Suprapubic skin (tissue), 4 donors: ENCODE measurements at regions not wholly inside any gene's neighbourhood (a gene's known extent, or its start where the extent isn't known, plus 50 kb on each side); places are given as distances from the start of the nearest gene placed in this dataset.

Source experiments
- DNase-seq, 2 donors: peaks; one replicate each; pipeline ENCODE4 v3.0.0-alpha.2; 2019; ENCODE audit warnings: low spot score in 2 of 2
- H3K27ac ChIP-seq: fragments of 200-600 bp; sonication (generic); one replicate; pipeline ENCODE4 v1.5.1; 2019
- H3K27me3 ChIP-seq: fragments of 200-600 bp; sonication (generic); one replicate; pipeline ENCODE4 v1.5.1; 2019
- H3K36me3 ChIP-seq: fragments of 200-600 bp; sonication (generic); one replicate; pipeline ENCODE4 v1.5.1; 2019
- H3K4me1 ChIP-seq: fragments of 200-600 bp; sonication (generic); one replicate; pipeline ENCODE4 v1.5.1; 2019
- H3K4me3 ChIP-seq: fragments of 200-600 bp; sonication (generic); one replicate; pipeline ENCODE4 v1.5.1; 2019; ENCODE audit warnings: mild to moderate bottlenecking
- H3K9me3 ChIP-seq: fragments of 200-600 bp; sonication (generic); one replicate; pipeline ENCODE4 v1.5.1; 2019
- EP300 ChIP-seq: sonication (generic); formaldehyde crosslinking; IDR thresholded peaks from one replicate; pipeline ENCODE4 v1.6.1; 2017; ENCODE audit warnings: antibody characterized with exemption
- POLR2A ChIP-seq, 2 donors: fragments of 450-650 bp; IDR thresholded peaks; one replicate each; pipeline ENCODE4 v1.6.1; 2017; ENCODE audit warnings: antibody characterized with exemption in 2 of 2, mild to moderate bottlenecking in 2 of 2, moderate library complexity in 2 of 2
- POLR2AphosphoS5 ChIP-seq, 3 donors: sonication (generic); formaldehyde crosslinking; IDR thresholded peaks; one replicate each; pipeline ENCODE4 v1.6.1; 2017; ENCODE audit warnings: antibody characterized with exemption in 3 of 3
- WGBS: methylation state at CpG from one replicate; pipeline ENCODE4 v1.1.5; 2018; 5-methylcytosine and 5-hydroxymethylcytosine counted together
- TF ChIP-seq, protein P1 (sequence below), 2 donors: fragments of 200-600 bp in 1 of 2; fragments of 450-650 bp in 1 of 2; sonication (generic) in 1 of 2; IDR thresholded peaks; one replicate each; pipeline ENCODE4 v1.5.1; 2016 to 2019; ENCODE audit warnings: antibody characterized with exemption in 2 of 2, mild to moderate bottlenecking in 1 of 2, moderate library complexity in 1 of 2

DNA sequence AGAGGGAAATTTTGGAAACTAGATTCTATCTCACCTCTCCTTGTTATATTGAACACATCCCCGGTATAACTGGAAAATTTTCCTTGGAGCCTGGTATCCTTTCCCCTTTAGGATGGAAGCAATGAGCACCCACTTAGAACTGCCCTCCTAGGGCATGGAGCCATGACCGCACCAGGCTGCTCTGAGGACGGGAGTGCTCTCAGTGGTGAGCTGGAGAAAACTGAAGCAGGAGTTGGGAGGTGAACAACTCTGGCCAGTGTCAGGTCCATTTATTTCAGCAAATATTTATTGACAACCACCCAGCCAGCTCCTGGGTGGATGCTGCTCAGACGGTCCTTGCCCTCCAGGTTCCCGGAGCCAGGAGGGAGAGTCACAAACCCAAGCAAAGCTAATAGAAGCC is 278.1 kb downstream of the WDR11 start:
- H3K4me3 ChIP-seq: no peak overlapping the region
- H3K27ac ChIP-seq: no peak overlapping the region
- no peaks in the 10 kb centered on the region for H3K27me3 ChIP-seq
- TF ChIP-seq POLR2AphosphoS5 (IDR thresholded peaks at IDR 0.05): no peak
- TF ChIP-seq, protein P1, sequence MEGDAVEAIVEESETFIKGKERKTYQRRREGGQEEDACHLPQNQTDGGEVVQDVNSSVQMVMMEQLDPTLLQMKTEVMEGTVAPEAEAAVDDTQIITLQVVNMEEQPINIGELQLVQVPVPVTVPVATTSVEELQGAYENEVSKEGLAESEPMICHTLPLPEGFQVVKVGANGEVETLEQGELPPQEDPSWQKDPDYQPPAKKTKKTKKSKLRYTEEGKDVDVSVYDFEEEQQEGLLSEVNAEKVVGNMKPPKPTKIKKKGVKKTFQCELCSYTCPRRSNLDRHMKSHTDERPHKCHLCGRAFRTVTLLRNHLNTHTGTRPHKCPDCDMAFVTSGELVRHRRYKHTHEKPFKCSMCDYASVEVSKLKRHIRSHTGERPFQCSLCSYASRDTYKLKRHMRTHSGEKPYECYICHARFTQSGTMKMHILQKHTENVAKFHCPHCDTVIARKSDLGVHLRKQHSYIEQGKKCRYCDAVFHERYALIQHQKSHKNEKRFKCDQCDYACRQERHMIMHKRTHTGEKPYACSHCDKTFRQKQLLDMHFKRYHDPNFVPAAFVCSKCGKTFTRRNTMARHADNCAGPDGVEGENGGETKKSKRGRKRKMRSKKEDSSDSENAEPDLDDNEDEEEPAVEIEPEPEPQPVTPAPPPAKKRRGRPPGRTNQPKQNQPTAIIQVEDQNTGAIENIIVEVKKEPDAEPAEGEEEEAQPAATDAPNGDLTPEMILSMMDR (IDR thresholded peaks at IDR 0.05): no peak
- no peak for TF ChIP-seq POLR2A (IDR thresholded peaks at IDR 0.05)
- TF ChIP-seq EP300: no peak
- no peak for DNase-seq
- H3K9me3 ChIP-seq: no peaks in the 10 kb centered on the region
- H3K36me3 ChIP-seq: no peaks in the 10 kb centered on the region
- H3K4me1 ChIP-seq: no peaks in the 10 kb centered on the region
- WGBS: 86% methylated on average over 5 of the region's 5 CpGs

DNA sequence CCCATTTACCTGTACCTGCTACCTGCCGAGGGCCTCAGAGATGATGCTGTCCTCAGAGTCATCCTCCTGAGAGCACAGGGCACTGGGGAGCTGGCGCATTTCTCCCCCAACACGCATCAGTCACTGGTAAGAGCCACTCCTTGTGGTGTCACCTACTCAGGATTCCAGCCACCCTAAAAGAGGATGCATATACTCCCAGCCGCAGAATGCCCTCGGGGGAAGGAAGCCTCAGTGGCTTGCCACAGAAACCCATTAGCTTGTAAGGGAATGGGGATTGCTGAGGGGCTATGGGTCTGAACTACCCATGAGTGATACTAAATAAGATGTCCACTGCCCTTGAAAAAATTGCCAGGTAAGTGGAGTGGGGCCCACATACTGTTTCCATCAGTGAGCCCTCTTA is 279.2 kb downstream of the WDR11 start:
- no peaks in the 10 kb centered on the region for H3K27me3 ChIP-seq
- H3K27ac ChIP-seq: no peak overlapping the region
- H3K4me3 ChIP-seq: no peak overlapping the region
- no peaks in the 10 kb centered on the region for H3K9me3 ChIP-seq
- TF ChIP-seq, protein P1 (IDR thresholded peaks at IDR 0.05): no peak
- TF ChIP-seq EP300: no peak
- TF ChIP-seq POLR2A (IDR thresholded peaks at IDR 0.05): no peak
- no peak for TF ChIP-seq POLR2AphosphoS5 (IDR thresholded peaks at IDR 0.05)
- no peaks in the 10 kb centered on the region for H3K36me3 ChIP-seq
- no peak for DNase-seq
- WGBS: 93% methylated on average over 2 of the region's 5 CpGs
- H3K4me1 ChIP-seq: no peaks in the 10 kb centered on the region

DNA sequence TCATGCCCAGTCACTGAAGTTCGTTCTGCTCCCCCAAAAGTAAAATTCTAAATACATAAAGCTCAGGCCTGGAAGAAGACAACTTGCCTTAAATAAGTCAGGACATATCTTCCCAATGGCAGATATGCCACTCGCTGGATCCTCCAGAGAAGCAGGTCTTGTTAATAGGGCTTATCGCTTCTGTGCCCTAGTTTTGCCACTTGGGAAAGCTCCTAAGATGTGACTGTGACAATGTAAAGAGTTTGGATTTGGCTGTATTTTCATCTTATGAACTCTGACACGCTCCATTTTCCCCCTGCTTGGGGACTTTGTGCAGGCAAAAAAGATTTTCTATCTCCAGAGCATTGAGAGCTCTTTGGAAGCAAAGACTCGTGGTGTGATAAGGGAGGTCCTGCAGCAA is 279.9 kb downstream of the WDR11 start:
- 78% methylated on average over 5 of the region's 5 CpGs for WGBS
- H3K4me3 ChIP-seq: no peak overlapping the region

DNA sequence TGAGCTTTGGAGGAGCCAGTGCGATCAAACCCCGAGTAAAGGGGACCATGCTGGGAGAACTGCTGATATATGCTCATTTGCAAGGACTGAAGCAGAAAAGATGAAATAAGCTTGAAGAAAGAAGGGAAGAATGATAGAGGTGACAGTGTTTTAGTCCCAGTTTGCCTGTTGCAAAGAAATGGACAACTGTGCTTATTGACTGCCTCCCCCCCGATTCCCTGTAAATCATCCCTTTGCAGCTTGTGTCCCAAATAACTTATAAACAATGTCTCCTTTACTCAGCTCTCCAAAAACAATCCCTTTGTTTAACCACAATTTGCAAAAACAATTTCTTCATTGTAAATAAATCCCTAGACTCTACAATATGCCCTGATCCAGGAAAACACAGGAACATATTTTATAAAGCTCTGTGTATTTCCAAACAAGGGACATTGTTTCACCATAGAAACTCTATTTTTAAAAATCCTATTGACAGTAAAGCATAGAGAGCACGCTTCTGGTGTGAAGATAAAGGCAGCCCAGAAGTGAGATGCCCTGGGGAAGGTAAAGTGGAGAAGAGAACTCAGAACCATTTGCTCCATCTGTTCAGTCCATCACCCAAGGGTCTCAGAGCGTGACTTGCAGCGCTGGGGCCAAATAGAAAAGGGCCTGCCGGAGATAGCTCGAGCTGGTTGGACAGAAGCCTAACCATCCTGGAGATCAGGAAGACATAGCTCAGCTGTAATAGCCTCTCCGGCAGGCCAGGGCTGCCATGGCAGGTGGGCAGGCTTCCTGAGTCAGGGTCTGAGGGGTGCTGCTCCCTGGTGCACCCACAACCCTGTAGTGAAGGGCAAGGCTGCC is 280.5 kb downstream of the WDR11 start:
- no peak for DNase-seq
- Histone ChIP-seq H3K4me1 (no peaks in the 10 kb centered on the region), H3K27me3 (no peaks in the 10 kb centered on the region), H3K27ac (no peak overlapping the region), H3K4me3 (no peak overlapping the region), H3K36me3 (no peaks in the 10 kb centered on the region), H3K9me3 (no peaks in the 10 kb centered on the region)
- TF ChIP-seq EP300 (no peak), POLR2A (IDR thresholded peaks at IDR 0.05) (no peak), POLR2AphosphoS5 (IDR thresholded peaks at IDR 0.05) (no peak)
- TF ChIP-seq, protein P1 (IDR thresholded peaks at IDR 0.05): no peak
- 85% methylated on average over 9 of the region's 9 CpGs for WGBS

More for the DNA sequence above, 279.9 kb downstream of the WDR11 start:
- TF ChIP-seq, protein P1 (IDR thresholded peaks at IDR 0.05): no peak
- TF ChIP-seq POLR2AphosphoS5 (IDR thresholded peaks at IDR 0.05): no peak
- DNase-seq: no peak
- Histone ChIP-seq H3K27me3 (no peaks in the 10 kb centered on the region), H3K36me3 (no peaks in the 10 kb centered on the region), H3K9me3 (no peaks in the 10 kb centered on the region), H3K27ac (no peak overlapping the region), H3K4me1 (no peaks in the 10 kb centered on the region)

DNA sequence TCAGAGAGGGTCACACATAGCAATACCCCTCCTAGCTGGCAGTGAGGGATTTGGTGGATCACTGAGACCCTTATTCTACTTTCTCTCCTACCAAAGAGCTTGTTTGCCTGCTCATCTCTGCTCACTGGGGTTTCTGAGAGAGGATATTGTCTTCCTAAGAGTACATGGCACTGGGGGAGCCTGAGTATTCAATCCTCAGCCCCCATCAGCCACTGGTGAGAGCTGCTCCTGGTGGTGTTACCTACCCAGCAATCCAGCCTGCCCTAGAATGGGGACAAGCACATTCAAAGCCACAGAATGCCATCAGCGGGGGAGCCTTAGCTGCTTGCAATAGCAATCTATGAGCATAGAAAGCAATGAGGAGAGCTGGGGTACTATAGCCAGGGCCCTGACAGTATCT is 281.1 kb downstream of the WDR11 start:
- no peak overlapping the region for H3K4me3 ChIP-seq
- no peaks in the 10 kb centered on the region for H3K27me3 ChIP-seq
- H3K36me3 ChIP-seq: no peaks in the 10 kb centered on the region
- DNase-seq: no peak
- TF ChIP-seq POLR2AphosphoS5 (IDR thresholded peaks at IDR 0.05) (no peak), POLR2A (IDR thresholded peaks at IDR 0.05) (no peak), EP300 (no peak)
- TF ChIP-seq, protein P1 (IDR thresholded peaks at IDR 0.05): no peak
- no peaks in the 10 kb centered on the region for H3K9me3 ChIP-seq
- no peak overlapping the region for H3K27ac ChIP-seq
- peaks cover 3% of the 10 kb centered on the region for H3K4me1 ChIP-seq
- WGBS: 100% methylated on average over 1 of the region's 1 CpG
